Tibial artery (tissue), 4 donors: ENCODE measurements at regions not wholly inside any gene's neighbourhood (a gene's known extent, or its start where the extent isn't known, plus 50 kb on each side); places are given as distances from the start of the nearest gene placed in this dataset.

Experiments used
- DNase-seq, 2 donors: peaks; one replicate each; pipeline ENCODE4 v3.0.0-alpha.2; 2019
- H3K27ac ChIP-seq, 2 donors: fragments of 200-600 bp; sonication (generic) in 1 of 2; 1 replicate in 1 of 2; 2 replicates in 1 of 2; pipeline ENCODE4 v1.5.1; 2018 to 2019; ENCODE audit warnings: mild to moderate bottlenecking in 1 of 2
- H3K27me3 ChIP-seq, 2 donors: fragments of 200-600 bp; sonication (generic) in 1 of 2; one replicate each; pipeline versions ENCODE4 v1.5.1 to v1.6.0; 2016 to 2019
- H3K36me3 ChIP-seq, 3 donors: fragments of 200-600 bp; sonication (generic) in 2 of 3; one replicate each; pipeline ENCODE4 v1.5.1; 2016 to 2019; ENCODE audit warnings: mild to moderate bottlenecking in 2 of 3
- H3K4me1 ChIP-seq, 4 donors: fragments of 200-600 bp; sonication (generic) in 2 of 4; 1 replicate in 3 of 4; 2 replicates in 1 of 4; pipeline ENCODE4 v1.5.1; 2016 to 2019
- H3K4me3 ChIP-seq, 2 donors: fragments of 200-600 bp; sonication (generic) in 1 of 2; 1 replicate in 1 of 2; 2 replicates in 1 of 2; pipeline ENCODE4 v1.5.1; 2018 to 2019; ENCODE audit warnings: mild to moderate bottlenecking in 2 of 2
- H3K9me3 ChIP-seq, 3 donors: fragments of 200-600 bp; sonication (generic) in 1 of 3; one replicate each; pipeline ENCODE4 v1.5.1; 2016 to 2019
- intact Hi-C: fragments of 100-400 bp; cut with DNase I; formaldehyde crosslinking; loops from one replicate; pipeline ENCODE4 v1.15.0; 2023; ENCODE audit warnings: low total_unique reads
- TF ChIP-seq, protein P1 (sequence below), 2 experiments: fragments of 200-600 bp in 1 of 2; fragments of 450-650 bp in 1 of 2; IDR thresholded peaks; one replicate each; pipeline ENCODE4 v1.5.1; 2017 to 2019; ENCODE audit warnings: antibody characterized with exemption in 2 of 2, mild to moderate bottlenecking in 1 of 2, moderate library complexity in 1 of 2

DNA sequence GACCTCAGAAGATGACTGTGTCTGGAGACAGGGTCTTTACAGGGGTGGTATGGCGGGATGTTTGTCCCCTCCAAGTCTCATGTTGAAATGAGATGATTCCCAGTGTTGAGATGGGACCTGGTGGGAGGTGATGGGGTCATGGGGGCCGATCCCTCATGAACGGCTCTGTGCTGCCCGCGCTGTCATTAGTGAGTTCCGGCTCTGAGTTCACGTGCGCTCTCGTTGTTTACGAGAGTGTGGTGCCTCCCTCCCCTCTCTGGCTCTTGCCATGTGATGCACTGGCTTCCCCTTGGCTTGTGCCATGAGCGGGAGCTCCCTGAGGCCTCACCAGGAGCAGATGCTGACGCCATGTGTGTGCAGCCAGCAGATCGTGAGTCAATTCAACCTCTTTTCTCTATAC lies 830.8 kb downstream of the TBC1D22A start:
- Histone ChIP-seq H3K27ac (no peak overlapping the region), H3K36me3 (no peaks in the 10 kb centered on the region), H3K27me3 (peaks cover 0 to 4% of the 10 kb centered on the region in 2 donors), H3K9me3 (no peaks in the 10 kb centered on the region), H3K4me3 (no peak overlapping the region), H3K4me1 (no peaks in the 10 kb centered on the region)
- peak in 1 of 2 donors; percentile 3 for DNase-seq
- intact Hi-C loops = no loop called here
- TF ChIP-seq, protein P1, sequence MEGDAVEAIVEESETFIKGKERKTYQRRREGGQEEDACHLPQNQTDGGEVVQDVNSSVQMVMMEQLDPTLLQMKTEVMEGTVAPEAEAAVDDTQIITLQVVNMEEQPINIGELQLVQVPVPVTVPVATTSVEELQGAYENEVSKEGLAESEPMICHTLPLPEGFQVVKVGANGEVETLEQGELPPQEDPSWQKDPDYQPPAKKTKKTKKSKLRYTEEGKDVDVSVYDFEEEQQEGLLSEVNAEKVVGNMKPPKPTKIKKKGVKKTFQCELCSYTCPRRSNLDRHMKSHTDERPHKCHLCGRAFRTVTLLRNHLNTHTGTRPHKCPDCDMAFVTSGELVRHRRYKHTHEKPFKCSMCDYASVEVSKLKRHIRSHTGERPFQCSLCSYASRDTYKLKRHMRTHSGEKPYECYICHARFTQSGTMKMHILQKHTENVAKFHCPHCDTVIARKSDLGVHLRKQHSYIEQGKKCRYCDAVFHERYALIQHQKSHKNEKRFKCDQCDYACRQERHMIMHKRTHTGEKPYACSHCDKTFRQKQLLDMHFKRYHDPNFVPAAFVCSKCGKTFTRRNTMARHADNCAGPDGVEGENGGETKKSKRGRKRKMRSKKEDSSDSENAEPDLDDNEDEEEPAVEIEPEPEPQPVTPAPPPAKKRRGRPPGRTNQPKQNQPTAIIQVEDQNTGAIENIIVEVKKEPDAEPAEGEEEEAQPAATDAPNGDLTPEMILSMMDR (IDR thresholded peaks at IDR 0.05) = no peak

GRCh38 chr22:47592791-47593190 lies 830.3 kb downstream of the TBC1D22A start:
- DNase-seq = peak in 1 of 2 donors; percentile 9
- H3K27me3 ChIP-seq = peaks cover 0 to 4% of the 10 kb centered on the region in 2 donors
- no peaks in the 10 kb centered on the region for H3K4me1 ChIP-seq
- intact Hi-C loops = no loop called here
- no peaks in the 10 kb centered on the region for H3K36me3 ChIP-seq
- H3K9me3 ChIP-seq = no peaks in the 10 kb centered on the region
- no peak overlapping the region for H3K4me3 ChIP-seq
- TF ChIP-seq, protein P1 (IDR thresholded peaks at IDR 0.05) = no peak
- H3K27ac ChIP-seq = no peak overlapping the region

- Histone ChIP-seq H3K4me1 (no peaks in the 10 kb centered on the region), H3K27ac (no peak overlapping the region), H3K36me3 (no peaks in the 10 kb centered on the region), H3K9me3 (no peaks in the 10 kb centered on the region), H3K27me3 (peaks cover 0 to 4% of the 10 kb centered on the region in 2 donors), H3K4me3 (no peak overlapping the region)
- intact Hi-C loops = no loop called here
- TF ChIP-seq, protein P1 (IDR thresholded peaks at IDR 0.05) = no peak
- peak; percentile 2 to 24 for DNase-seq
Observed at GRCh38 chr22:47591709-47592108, 829.3 kb downstream of the TBC1D22A start.

DNA sequence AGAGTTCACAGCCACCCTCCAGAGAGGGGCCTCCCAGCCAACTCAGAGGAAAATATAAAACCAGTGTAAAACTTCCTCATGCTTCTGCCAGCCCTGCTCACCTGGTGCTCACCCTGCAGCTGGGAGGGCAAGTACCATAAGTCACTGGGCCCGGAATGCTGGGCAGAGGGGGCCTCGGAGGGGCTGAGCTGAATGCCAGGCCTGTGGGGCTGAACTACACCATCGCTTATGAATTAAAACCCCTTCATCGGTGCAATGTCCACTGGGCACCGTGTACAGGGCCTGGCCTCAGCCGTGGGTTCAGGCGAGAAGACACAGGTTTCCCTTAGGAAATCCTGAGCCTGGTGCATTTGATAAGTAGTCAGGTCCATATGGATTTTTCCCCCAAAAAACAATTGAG lies 828.6 kb downstream of the TBC1D22A start:
- intact Hi-C loops = no loop called here
- H3K4me1 ChIP-seq = no peaks in the 10 kb centered on the region
- DNase-seq = peak; percentile 2 to 33
- no peak overlapping the region for H3K27ac ChIP-seq
- H3K27me3 ChIP-seq = peaks cover 0 to 4% of the 10 kb centered on the region in 2 donors
- no peaks in the 10 kb centered on the region for H3K36me3 ChIP-seq
- no peaks in the 10 kb centered on the region for H3K9me3 ChIP-seq
- no peak overlapping the region for H3K4me3 ChIP-seq
- TF ChIP-seq, protein P1 (IDR thresholded peaks at IDR 0.05) = no peak

GRCh38 chr22:47589271-47590250 lies 827.1 kb downstream of the TBC1D22A start:
- Histone ChIP-seq H3K27ac (no peak overlapping the region), H3K9me3 (no peaks in the 10 kb centered on the region), H3K4me1 (no peaks in the 10 kb centered on the region), H3K27me3 (peaks cover 0 to 4% of the 10 kb centered on the region in 2 donors), H3K36me3 (no peaks in the 10 kb centered on the region), H3K4me3 (no peak overlapping the region)
- DNase-seq = peak; percentile 6 to 49
- intact Hi-C loops = no loop called here
- TF ChIP-seq, protein P1 (IDR thresholded peaks at IDR 0.05) = no peak
